ENCODE measurements at regions not wholly inside any gene's neighbourhood (a gene's known extent, or its start where the extent isn't known, plus 50 kb on each side); places are given as distances from the start of the nearest gene placed in this dataset.
"Not testable (repeated sequence)": the region's sequence is repeated elsewhere in the genome, so short reads cannot be mapped to it uniquely, and the experiment has no call there.

DNA sequence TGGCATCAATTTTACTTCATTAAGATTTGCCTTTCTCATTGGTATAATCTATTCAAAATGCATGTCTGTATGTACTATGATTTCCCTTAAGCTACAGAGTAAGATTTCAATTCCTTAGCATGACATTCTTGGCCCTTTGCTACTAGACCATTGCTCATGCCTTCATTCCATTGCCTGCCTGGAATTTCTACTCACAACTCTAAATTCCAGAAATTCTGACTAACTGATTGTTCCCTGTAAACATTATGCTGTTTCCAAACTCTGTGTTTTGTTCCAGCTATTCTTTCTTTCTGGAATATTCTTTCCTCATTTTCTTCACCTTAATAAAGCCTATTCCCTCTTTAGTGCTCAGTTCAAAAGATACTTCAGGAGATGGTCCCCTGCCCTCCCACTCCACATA, 568.8 kb upstream of the SEMA6A start:
- no peak for DNase-seq (ENCODE audit: low read depth in 4 of 4, low spot score in 3 of 4)

DNA sequence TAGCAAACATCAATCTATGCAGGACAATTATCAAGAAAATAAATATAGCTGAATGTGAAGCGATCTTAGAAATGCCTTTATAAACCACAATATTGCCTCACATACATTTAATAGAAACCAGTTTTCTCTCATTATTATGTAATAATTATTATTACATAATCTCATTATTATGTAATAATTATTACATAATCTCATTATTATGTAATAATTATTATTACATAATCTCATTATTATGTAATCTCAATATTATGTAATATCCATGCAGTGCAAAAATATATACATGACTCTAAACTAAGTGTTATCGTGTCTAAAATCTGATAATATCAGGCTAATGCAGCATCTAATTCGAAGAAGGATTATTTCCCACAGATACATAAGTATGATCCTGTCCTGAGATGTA, 563.9 kb upstream of the SEMA6A start:
- DNase-seq (ENCODE audit: low read depth in 4 of 4, low spot score in 3 of 4): no peak

DNA sequence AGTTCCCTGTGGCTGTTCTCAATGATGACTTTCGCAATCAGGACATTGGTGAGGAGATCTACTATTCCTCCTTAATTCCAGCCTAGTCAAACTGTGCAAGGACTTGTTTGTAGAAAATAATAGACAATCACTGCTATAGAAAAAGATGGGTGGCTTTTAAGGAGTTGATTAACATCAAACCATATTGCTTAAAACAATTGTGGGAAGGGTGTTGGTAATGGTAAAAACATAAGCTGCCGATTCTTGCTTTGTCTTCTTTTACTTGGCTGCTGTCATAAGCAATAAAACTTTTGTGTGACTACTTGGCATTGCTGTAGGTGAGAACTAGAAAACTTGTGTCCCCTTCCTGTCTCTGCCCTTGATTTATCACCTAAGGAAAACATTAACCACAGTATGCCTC, 561.2 kb upstream of the SEMA6A start:
- DNase-seq (ENCODE audit: low read depth in 4 of 4, low spot score in 3 of 4): no peak

DNA sequence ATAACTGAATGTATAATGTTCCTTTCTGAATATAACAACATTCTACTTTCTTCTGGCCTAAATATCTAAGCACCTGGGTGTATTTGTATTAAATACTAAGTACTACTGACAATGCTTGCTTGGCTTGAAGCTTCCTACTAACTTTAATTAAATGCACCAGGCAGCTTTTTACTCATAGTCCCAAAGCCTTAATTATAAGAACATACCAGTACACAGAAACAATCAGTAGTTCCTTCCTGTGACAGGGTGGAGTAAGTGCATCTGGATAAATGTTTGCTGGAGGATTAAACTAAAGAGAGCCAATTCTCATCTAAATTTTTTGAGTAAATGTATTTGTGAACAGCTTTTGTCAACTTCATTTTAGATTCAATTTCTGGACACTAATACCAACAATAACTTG, 558.6 kb upstream of the SEMA6A start:
- no peak for DNase-seq (ENCODE audit: low read depth in 4 of 4, low spot score in 3 of 4)

DNA sequence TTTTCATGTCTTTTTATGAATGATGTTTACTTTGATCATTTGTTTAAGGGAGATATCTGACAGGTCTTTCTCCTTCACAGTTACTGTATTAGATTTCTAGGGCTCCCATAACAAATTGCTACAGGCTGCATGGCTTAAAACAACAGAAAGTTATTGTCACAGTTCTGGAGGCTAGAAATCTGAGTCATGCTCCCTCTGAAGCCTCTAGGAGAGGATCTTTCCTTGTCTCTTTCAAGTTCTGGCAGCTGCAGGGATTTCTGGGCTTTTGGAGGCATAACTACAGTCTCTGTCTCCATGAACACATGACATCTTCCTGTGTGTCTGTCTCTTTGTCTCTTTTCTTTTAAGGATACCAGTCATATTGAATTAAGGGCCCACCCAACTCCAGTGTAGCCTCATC, 557.3 kb upstream of the SEMA6A start:
- DNase-seq (ENCODE audit: low read depth in 4 of 4, low spot score in 3 of 4): no peak

DNA sequence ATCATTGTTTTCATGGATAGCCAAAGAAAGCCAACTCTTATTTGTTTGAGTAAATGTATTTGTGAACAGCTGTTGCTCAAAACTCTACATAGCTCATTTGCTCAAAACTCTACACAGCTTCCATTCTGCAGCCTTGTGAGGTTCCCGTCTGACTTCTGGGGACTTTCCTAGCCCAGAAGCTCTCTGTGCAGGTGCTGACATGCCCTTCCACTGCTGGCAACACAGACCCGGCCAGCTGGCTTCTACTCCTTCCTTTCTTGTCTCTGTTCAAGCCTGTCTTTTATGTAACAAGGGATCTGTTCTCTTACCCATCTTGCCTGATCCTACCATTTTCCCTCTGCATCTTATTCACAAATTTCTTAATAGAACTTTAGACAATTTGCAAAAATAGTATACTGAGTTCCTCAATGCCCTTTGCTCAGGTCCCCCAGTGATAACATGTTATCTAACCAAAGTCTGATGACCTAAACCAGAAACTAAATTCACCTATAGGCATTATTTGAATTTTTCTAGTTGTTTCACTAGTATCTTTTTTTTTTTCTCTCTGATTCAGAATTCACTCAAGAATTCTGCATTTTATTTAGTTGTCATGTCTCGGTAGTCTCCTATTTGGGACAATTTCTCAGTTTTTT, 556.5 kb upstream of the SEMA6A start:
- no peak for DNase-seq (ENCODE audit: low read depth in 4 of 4, low spot score in 3 of 4)

DNA sequence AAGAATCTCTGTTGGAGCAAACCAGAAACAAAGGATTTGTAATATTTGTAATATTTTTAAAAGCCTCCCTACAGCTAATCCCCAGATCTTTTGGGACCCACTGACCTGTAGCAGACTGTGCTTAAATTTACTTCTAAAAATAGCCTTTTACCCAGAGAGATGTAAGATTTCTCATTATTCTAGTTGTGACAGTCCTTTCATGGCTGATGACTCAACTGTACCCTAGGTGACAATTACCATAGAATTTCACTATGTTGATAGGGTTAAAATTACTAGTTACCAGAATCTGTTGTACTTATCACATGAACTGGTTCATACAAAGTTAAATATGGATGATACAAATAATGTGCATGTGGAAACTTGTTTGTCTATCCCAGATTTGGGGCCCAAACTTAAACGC, 543.9 kb upstream of the SEMA6A start:
- DNase-seq (ENCODE audit: low read depth in 4 of 4, low spot score in 3 of 4): no peak

DNA sequence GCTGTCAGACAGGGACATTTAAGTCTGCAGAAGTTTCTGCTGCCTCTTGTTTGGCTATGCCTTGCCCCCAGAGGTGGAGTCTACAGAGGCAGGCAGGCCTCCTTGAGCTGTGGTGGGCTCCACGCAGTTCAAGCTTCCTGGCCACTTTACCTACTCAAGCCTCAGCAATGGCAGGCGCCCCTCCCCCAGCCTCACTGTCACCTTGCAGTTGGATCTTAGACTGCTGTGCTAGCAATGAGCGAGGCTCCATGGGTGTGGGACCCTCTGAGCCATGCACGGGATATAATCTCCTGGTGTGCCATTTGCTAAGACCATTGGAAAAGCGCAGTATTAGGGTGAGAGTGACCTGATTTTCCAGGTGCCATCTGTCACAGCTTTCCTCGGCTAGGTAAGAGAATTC, 542.7 kb upstream of the SEMA6A start:
- DNase-seq (ENCODE audit: low read depth in 4 of 4, low spot score in 3 of 4): not testable (repeated sequence)

DNA sequence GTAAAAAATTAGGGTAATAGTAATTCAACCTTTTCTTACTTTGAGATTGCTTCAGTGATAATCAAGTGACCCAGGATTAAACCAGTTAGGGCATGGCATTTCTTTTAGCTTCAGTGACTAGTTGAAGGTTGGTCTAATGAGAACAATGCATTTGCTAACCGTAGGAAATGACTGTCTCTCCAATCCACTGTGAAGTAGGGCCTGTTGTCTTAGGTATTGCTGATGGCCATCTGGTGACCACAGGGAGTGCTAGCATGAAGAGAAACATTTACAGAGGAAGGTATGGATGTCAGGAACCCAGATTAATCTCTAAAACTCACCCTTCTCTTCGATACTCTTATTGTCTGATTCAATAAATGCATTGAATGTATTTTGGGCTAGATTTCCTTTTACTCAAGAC, 535.9 kb upstream of the SEMA6A start:
- no peak for DNase-seq (ENCODE audit: low read depth in 4 of 4, low spot score in 3 of 4)

DNA sequence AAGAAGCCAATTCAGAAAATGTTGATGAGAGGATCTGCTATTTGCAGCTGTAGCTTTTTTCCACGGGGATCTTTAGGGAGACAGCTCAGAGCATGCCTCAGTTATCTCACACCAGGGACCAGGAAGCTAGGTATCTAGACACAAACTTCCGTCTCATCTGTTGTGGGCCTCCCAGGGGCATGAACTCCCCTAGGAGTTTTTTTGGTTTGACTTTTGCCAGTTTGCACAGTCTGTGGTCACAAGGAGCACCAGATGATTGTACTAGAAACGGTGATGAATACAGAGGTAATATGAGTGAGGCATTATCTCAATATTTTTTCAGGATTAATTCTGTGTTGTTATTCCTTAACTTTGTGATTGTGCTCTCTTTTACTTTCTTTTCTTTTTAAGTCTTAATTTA, 533.2 kb upstream of the SEMA6A start:
- no peak for DNase-seq (ENCODE audit: low read depth in 4 of 4, low spot score in 3 of 4)

DNA sequence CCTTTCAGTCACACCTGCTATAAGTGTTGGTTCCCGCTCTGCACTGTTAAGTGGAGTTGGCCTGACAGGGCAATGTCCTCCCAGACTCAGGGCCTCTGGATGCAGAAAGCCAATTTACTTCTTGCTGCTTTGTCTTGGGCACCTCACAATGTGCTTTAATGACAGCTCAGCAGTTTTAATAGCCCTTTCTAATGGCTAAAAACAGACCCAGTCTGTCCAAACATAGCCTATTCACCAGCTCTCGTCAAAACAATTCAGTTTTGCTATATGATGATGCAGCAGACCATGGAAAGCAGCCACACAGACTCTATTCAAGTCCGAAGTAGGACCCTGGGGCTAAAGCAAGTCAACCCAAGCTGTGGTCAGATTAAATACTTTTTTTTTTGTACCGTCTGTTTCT, 529.1 kb upstream of the SEMA6A start:
- DNase-seq (ENCODE audit: low read depth in 4 of 4, low spot score in 3 of 4): no peak

DNA sequence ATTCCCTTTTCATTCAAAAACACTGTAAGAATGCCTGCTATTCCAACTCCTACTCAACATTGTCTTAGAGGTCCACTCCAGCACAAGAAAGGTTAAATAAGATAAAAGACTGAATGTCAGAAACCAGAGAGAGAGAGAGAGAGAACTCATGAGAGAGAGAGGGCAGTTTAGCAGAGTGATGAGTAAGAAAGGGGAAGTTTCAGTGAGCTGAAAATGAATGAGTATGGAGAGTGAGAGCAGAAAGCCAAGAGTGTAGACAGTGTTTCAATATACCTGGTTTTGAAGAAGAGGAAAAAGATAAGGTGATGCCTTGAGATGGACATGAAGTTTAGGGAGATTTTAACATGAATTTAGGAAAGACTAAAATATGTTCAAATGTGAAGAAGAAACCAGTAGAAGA, 528.0 kb upstream of the SEMA6A start:
- DNase-seq (ENCODE audit: low read depth in 4 of 4, low spot score in 3 of 4): no peak

DNA sequence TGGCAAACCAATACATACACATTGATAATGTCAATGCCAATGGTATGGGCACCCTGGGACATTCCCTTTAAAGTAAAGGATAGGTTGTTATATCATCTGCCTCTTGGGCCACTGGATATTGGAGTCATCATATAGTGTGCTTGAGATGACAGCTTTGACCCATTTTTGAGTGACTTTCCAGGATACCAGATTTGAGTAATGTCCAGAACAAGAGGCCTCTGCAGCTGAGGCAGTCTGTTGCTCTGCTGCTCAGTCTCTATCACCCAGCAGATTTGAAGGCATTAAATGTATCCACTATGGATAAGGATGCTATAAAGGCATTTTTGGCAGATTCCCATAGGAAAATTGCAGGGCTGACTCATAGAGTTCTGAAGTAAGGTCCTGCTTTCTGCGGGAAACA, 525.6 kb upstream of the SEMA6A start:
- no peak for DNase-seq (ENCODE audit: low read depth in 4 of 4, low spot score in 3 of 4)

DNA sequence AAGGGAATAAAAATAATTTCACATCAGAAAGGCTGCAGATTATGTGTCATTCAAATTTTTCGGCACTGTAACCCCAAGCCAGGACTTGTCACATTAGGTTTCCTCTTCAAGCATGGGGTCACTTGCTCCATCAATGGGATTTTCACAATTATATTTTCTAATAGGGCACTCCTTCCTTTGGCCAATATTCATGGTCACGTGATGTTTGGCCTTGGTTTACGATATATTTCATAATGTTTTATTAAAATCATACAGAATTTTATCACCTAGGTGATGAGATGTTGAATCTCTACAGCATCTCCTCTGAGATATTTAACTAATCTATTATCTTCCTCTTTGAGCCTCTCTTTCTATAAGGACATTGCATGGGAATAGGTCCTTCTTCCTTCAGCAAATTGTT, 523.5 kb upstream of the SEMA6A start:
- no peak for DNase-seq (ENCODE audit: low read depth in 4 of 4, low spot score in 3 of 4)

DNA sequence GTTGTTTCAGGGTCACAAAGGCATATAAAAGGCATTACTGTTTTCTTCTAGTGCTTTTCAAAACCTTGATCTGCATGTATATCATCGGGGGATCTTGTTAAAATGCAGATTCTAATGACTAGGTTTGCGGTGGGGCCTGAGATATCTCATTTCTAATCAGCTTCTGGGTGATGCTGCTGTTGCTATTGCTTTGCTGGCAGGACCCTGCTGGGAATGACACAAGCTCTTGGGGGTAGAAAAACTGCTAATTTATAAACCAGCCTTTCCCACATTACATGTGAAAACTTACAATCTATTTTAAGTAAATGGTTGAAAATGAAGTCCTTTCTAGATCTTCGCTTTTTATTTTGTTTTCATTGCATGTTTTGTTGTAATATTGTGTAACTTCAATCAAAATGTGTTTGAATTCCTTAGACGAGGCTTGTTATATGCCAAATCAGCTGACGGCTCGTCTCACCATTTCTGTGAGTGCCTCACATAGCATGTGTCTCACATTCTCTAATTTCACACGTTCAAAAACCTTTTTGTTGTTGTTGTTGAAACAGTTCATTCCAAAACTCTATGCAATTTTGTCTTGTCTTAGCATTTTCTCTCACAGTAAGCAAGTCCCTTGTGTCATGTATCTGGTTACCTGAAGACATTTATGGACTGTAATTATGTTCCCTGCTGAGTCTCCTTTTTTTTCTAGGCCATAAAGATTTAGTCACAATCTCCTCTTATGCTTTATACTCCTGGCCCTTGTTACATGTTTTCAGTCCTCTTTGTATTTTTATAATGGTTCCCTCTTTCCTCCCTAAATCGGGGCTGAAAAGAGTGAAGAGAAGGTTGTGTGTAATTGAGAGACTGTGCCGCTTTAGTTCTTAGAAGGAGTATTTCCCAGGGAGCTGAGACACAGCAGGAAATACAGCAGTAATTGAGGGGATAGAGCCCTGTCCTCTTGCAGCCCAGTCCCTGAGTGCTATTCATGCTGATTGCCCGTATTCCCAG, 521.0 kb upstream of the SEMA6A start:
- DNase-seq (ENCODE audit: low read depth in 4 of 4, low spot score in 3 of 4): no peak

DNA sequence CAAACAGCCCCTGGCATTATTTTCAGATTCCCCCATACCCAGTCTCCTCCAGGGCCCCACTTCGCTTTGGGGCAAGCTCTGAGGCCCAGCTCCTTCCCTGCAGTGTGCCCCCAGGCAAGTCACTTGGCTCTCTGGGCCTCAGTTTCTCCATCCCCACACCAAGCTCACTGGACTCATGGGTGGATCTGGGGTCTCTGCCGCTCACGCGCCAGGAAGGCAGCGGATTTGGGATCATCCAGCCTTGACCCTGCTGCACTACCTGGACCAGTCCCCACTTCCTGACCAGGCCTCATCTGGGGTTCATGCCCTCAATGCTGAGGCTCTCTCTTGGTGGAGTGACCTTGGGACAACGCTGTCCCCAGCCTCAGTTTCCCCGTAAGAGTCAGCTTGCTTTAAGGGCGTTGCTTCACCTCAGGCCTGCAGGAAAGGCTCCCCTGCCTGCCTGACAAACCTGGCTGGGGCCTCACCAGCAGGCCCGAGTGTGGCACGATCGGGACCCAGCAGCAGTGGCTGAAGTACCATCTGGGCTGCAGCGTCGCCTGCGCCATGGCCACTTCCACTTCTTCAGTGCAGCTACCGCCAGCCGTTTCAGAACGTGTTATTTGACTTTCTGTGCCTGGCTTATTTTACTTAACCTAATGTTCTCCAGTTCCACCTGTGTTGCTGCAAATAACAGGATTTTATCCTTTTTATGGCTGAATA, 519.6 kb upstream of the SEMA6A start:
- DNase-seq (ENCODE audit: low read depth in 4 of 4, low spot score in 3 of 4): no peak

DNA sequence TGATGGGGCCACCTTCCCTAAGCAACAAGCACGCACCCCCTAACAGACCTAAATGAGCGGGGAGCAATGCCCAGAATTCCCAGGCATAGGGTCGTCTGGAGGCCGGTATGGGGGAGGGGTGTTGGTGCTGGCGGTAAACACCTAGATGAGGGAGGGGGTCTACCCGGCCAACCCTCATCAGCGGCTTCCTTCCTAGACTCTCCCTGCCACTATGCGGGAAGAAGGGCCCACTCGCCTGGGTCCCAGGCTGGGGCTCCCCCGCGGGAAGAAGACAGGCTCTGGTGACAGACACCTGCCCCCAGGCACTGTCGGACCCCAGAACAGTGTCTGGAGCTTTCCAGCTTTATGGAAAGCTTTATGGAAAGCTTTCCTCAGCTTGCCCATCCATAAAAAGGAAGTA, 519.0 kb upstream of the SEMA6A start:
- no peak for DNase-seq (ENCODE audit: low read depth in 4 of 4, low spot score in 3 of 4)

DNA sequence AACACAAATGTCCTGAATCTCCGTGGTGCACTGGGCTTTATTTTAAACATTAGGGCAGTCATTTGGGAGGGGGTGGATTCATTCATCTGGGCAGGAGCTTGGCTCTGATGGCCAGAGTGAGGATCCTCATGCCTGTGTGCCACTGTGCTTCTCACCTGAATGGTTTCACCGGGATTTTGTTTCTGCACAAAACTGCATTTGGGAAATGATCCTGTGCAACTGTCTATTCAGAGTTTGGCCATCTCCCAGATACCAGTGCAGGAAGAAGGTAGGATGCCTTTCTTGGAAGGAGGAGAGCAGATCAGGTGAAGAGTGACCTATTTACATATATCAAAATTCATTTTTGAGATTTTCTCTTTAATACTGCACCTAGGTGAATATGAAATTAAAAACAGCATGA, 514.4 kb upstream of the SEMA6A start:
- DNase-seq (ENCODE audit: low read depth in 4 of 4, low spot score in 3 of 4): no peak

DNA sequence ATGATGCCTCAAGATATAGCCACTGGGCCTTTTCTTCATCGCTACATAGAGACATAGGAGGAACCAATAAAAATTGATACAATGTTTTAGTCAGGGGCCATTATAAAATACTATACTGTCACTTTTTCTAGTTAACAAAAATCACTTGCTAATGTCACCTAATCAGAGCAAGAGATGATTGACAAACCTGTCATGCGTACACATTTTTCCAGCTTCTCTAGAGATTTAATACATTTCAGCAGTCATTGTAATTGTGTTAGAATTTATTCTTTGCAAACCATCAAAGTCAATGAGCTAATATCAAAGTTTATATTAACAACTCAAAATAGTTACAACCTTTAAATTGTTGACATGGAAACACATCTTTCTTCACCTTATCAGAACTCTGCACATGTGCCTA, 513.6 kb upstream of the SEMA6A start:
- no peak for DNase-seq (ENCODE audit: low read depth in 4 of 4, low spot score in 3 of 4)

DNA sequence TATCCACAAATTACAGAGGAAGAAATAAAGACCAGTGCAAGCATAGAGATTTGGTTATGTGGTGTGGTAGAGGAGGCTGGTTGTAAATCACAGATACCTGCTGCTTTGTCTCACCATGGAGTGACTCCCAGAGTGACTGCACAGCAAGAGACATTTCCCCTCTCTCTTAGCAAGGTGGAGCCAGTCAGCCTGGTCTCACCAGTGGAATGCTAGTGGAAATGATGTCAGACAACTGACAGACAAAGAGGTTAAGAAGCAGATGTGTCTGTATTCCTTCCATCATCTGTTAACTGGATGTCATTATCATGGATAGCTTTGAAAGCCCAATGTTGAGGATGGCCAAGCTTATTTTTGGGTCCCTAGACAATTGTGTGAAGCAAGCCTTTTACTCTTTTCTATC, 509.4 kb upstream of the SEMA6A start:
- DNase-seq (ENCODE audit: low read depth in 4 of 4, low spot score in 3 of 4): no peak

DNA sequence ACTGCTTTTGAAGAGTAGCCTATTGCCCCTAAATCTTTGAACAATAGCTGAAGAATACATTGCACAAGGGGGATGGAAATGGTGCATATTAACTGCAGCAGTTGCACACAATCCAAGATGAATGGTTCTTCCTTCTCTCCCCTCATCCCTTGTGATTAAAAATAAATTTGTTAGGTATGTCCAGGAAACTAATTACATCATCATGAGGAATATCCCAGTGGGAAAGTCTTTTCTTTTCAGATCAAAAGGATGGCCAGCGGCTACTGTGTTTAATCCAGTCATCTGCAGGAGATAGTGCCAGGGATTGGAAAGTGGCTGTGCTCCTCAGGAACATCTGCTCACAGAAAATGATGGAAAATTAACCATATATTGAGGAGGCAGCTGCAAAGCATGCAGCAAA, 508.4 kb upstream of the SEMA6A start:
- no peak for DNase-seq (ENCODE audit: low read depth in 4 of 4, low spot score in 3 of 4)

DNA sequence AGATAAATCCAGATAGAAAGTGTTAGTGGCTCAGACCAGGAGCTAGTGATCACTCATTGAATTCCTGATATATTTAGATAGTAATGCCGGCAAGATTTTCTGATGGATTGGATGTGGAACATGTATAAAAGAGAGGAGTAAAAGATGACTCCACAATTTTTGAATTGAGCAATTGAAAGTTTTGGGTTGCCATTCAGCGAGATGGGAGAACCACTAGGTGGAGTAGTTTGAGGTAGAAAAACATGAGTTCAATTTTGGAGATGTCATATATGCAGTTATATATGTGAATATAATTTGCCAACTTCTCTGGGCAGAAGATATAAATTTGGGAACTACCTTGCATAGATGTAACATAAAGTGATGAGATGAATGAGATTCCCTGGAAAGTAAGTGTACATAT, 502.5 kb upstream of the SEMA6A start:
- DNase-seq (ENCODE audit: low read depth in 4 of 4, low spot score in 3 of 4): no peak

All from left renal pelvis (tissue), 4 donors.